ENCODE measurements at regions not wholly inside any gene's neighbourhood (a gene's known extent, or its start where the extent isn't known, plus 50 kb on each side); places are given as distances from the start of the nearest gene placed in this dataset.
"Not testable (repeated sequence)": the region's sequence is repeated elsewhere in the genome, so short reads cannot be mapped to it uniquely, and the experiment has no call there.

DNA sequence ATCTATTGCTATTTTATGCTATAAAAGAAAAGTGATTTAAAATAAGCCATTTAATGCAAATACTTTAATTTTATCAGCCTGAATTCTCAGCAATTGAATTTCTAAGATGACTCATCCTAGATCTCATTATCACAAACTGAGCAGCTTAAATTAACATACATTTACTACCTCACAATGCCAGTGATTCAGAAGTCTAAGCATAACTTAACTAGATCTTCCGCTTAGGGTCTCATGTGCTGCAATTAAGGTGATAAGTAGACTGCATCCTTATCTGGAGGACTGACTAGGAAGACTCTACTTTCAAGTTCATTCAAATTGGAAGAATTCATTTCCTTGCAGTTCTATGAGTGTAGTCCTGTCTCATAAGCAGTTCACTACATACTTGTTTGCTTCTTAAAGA, 286.6 kb downstream of the COL11A1 start:
- DNase-seq (ENCODE audit: low read depth), result no peak

DNA sequence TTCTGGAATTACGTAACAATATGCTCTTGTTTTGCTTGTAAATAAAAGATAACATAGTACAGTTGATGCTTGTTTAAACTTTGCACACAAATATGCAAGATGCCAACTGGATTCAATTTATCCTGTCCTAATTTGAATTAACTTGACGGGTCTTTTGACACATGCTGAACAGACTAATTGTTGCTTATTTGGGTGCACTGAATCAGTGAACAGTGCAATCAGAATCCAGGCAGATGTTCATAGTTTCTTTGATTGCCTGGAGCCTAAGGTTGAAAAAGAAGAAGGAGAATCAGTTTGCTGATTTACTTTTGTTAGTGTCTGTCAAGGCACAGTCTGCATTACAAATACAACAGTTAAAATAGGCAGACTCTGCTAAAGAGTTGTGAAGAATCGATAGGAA, 307.9 kb downstream of the COL11A1 start:
- no peak for DNase-seq (ENCODE audit: low read depth)

DNA sequence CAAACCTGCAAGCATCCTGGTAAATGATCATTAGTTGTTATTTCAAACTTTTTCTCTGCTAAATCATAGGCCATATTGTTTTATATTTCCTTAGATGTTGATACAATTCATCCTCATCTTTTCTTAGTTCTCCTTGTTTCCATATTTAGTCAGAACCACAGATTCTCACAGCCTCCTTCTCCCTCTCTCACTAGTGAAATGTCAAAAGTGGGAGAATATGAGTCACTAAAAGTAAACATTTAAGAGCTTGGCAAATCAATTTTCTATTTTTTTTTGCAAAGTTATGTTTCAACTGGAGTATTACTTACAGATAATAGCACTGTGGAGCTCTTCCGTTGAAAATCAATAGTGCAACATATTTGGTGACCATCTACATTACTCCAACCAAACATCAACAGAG, 308.8 kb downstream of the COL11A1 start:
- no peak for DNase-seq (ENCODE audit: low read depth)

DNA sequence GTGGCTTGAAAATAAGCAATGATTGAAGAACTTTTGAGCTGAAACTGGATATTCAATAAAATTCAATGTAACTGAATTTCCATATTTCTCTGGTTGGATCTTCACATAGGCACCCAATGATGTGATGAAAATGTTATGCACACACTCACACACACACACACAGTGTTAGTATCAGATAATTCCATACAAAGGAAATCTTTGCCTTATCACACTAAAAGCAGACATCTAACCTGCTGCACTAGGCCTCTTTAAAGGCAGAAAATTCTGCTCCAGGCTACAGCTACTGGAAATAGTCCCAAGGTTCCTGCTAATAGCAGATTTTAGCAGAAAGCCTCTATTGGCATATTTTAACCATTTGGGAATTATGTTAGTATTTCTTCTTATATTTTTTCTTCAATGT, 309.6 kb downstream of the COL11A1 start:
- no peak for DNase-seq (ENCODE audit: low read depth)

DNA sequence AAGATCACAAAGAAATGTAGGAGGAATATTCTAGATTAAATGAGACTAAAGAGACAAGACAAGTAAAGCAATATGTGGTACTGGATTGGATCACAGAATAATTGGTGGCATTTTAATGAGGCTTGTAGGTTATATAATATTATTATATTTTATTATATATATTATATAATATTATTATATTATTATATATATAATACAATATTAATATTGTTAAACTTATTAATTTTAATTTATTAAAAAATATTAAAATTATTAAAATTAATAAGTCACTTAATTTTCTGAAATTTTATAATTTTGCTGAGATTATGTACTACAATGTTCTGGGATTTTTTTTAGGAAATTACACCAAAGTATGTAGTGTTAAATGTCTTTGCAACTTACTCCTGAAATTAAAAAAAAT, 311.9 kb downstream of the COL11A1 start:
- no peak for DNase-seq (ENCODE audit: low read depth)

DNA sequence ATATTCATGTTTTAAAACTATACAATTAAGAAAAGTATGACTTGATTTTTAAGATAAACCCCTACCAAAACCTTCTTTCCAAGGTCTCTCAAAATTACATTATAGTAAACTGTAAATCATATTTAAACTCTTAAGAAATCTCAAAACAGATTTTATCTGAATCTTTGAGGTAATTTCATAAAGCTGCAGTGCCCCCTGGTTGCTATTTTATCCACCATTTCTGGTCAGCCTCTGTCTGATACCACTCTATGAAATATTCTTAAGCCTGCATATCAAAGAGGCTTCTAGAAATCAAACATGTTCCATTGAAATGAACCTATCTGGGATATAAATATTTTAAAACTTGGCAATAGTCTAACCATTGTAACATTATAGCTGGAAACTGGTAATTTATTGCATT, 317.3 kb downstream of the COL11A1 start:
- no peak for DNase-seq (ENCODE audit: low read depth)

DNA sequence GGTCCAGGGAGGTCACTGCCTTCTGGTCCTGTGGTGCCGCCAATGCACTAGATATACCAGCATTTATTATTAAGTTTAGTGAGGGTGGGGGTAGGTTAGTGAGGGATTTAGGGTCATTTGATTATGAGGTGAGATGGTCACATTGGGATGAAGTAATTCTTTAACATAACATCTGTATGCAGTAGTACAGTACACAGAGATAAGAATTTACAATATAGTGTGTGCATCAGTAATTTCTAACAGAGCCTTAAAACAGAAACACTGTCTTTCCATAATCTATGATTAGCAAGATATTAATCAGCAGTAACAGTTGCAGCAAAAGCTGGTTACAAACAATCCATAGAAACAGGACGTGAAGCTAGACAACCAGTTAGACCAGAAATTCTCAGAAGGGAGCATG, 318.4 kb downstream of the COL11A1 start:
- DNase-seq (ENCODE audit: low read depth), result not testable (repeated sequence)

DNA sequence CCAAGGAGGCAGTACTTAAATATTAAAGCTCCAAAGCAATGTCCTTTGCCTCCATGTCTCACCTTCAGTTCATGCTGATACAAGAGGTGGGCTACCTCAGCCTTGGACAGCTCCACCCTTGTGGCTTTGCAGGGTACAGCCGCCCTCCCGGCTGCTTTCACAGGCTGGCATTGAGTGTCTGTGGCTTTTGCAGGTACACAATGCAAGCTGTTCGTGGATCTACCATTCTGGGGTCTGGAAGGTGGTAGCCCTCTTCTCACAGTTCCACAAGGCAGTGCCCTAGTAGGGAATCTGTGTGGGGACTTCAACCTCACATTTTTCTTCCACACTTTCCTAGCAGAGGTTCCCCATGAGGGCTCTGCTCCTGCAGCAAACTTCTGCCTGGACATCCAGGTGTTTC, 324.8 kb downstream of the COL11A1 start:
- DNase-seq (ENCODE audit: low read depth), result no peak

DNA sequence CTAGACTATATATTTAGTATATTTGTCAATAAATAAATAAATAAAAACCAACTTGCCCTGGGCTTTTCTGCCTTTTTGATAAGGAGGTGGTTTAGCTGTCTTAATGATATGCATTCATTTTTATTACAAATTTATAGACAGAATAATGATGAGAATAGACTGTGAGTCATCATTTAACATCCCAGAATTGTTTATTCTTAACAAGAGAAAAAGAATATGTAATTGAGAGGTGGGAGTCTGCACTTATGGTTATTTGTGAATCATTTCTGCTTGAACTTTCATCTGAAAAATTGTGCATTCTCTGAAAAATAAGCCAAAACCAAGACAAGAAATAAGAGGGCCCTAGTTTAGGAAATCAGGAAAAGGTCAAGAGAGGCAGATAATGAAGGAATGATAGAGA, 326.2 kb downstream of the COL11A1 start:
- DNase-seq (ENCODE audit: low read depth), result no peak

DNA sequence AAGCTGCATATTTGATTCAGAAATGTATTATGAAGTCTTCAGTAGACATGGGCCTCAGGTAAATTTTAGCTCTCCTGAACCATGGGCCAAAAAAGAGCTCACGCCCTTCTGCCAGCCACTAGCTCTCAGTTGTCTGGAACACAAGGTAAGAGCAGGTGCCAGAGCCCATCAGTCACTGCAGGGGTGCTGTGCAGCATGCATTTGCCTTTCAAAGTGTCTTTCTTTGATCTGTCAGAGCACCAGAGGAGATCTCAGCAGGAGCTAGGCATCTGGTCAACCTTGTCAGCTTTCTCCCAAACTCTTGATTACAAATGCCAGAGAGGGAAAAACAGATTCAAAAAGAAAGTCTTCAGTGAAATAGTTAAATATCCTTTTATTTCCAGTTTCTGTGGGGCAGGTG, 332.3 kb downstream of the COL11A1 start:
- DNase-seq (ENCODE audit: low read depth), result no peak

DNA sequence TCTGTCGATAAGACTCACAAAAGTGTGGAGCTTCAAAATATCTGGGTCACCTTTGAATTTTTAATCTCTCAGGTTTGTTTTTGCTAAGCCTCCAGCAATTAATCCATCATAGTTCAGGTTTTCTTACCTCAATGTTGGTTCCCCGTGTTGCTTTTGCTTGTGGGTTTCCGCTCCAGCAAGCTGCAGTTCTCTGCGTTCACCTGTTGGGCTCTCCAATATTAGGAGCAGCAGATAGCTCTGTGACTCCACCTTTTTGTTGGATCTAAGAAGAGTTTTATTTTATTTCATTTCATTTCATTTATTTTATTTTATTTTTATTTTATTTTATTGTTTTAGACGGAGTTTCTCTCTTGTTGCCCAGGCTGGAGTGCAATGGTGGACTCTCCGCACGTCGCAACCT, 335.5 kb downstream of the COL11A1 start:
- no peak for DNase-seq (ENCODE audit: low read depth)

DNA sequence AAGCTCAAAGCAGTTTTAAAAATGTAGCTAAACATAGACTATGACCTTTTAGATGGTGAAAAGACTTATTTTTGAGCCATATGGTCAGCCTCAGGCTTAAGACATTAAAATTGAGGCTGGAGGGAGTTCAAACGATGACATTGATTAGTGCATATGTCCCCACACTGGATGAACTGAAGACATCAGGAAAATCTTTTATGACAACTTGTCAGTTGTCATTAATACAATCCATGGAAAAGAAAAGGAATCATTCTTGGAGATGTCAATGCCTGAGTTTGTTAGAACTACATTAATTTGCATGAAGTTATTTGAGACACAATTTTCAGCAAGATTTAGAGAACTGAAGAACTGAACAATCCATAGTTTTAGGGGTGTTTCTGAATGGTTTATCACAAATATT, 349.9 kb downstream of the COL11A1 start:
- no peak for DNase-seq (ENCODE audit: low read depth)

DNA sequence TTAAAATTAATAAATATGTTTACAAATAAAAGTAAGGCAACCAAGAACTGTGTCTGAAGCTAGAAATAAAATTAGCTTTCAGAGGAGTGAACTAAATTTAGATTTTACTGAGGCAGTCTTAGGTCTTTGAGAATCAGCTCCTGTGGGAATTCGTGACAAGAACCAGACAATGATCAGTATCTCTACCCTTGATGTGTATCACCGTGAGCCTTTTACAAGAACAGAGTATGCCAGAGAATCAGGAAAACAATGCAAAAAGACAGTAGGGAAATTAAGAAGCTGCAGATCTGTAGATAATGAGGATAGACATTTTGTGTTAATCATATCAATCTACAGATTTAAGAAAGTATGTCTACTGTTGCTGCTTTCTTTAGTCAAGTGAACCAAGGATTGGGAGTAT, 351.0 kb downstream of the COL11A1 start:
- DNase-seq (ENCODE audit: low read depth), result no peak

DNA sequence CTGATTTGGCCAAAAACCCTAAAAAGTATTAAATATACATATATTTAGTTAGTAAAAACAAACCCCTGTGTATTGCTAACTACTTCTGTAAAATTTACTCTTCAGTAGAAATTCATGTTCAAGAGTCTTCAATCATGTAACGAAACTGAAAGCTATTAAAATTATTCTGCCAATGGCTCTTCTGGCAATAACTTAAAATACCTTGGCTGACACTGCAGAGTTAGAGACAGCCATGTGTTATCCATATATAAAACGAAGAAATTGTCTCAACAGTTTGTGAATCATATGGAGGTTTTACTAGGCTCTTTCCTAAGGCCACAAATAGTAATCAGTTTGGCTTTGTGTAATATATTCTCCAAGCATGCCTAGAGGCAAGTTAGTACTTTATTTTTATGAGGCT, 357.2 kb downstream of the COL11A1 start:
- no peak for DNase-seq (ENCODE audit: low read depth)

DNA sequence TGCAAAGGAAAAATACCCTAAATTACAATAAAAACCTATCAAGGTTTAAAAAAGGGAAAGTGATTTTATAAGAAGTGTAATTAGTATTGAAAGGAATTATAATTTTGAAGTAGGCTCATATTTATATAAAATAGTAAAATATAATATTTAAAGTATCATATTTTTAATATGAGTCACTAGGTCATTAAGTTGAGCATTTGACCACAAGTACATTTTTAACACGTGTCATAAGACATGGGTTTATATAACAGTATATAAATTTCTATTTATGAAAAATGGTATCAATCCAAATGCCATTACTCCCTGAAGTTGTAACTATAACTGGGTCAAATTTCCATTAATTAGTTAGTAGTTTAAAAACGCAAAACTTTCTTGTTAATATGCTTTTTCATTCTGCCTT, 365.9 kb downstream of the COL11A1 start:
- no peak for DNase-seq (ENCODE audit: low read depth)

DNA sequence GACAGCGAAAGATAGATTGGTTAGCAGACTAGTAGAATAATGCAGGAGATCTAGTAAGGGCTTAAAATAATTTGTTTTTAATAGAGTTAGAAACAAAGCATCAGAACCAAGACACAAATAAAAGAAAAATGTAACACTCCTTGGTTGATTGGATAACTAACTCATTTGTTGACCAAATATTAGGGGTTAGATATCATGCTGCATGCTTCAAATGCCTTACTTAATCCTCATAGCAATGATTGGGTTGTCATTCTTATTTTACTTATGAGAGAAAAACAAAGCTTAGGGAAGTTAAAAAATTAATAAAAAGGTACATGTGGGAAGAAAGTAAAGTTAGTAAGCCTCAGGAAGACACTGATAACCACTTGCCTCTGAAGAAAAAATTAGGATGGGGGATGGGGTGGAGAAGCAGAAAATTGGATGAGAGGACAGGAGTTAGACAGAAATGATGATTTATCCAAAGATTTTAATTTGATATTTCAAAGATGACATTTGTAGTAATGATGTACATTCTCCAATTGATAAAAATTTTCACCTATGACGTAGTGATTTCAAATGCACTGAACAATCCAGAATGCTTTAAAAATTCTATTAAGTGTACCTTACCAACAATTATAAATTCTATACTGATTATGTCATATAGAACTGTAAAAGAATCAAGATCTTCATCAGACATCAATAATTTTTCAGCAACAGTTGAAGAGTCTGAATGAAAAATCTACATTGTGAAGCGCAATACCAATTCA, 374.7 kb downstream of the COL11A1 start:
- DNase-seq (ENCODE audit: low read depth), result no peak

DNA sequence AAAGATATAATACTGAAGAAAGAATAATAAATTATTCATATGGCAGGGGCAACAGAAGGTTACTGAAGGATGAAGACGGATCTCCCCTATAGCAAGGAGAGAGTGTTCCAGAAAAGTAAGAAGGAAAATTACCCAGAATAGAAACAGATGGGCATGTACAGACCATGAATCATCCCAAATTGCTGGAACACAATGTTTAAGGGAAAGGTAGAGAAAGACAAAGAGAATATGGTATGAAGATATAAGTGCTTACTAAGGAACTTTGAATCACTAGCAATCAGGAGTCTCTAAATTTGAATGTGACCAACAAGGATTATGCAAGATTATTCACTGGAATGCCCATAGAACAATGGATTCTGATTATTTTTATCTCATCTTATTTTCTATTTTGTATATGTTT, 375.4 kb downstream of the COL11A1 start:
- peak; percentile 5 for DNase-seq (ENCODE audit: low read depth)

DNA sequence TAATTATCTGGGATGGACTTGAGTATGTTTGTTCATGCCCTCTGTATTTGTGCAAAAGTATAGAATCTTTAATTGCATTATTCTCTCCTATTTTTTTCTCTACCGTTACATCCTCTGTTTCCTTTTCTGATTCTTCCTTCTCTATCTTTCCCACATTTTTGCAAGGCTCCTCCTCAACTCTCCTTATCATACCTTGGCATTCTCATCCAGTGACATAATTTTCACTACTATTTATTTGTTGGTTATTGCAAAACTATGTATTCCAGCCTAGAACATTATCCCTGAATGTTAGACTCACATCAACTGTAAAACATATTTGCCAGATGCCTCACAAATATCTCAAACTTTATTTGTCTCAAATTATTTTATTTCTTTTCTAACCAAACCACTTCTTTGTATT, 381.9 kb downstream of the COL11A1 start:
- DNase-seq (ENCODE audit: low read depth), result no peak

DNA sequence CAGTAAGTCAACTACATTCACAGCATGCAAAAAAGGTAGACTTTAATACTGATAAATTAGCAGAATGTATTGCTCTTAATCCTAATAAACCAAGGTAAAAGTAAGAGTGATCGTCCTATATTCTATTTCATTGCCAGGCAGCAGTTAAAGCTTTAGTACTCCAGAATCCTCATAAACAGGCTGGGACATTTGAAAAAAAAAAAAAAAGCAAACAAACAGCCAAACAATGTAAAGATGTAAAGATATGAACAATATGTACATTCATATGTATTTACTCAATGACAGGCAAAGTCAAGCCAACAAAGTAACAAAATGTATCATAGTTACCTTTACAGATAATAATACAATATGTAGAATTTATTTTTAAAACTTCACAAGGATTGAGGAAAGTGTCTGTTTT, 383.6 kb downstream of the COL11A1 start:
- DNase-seq (ENCODE audit: low read depth), result no peak

DNA sequence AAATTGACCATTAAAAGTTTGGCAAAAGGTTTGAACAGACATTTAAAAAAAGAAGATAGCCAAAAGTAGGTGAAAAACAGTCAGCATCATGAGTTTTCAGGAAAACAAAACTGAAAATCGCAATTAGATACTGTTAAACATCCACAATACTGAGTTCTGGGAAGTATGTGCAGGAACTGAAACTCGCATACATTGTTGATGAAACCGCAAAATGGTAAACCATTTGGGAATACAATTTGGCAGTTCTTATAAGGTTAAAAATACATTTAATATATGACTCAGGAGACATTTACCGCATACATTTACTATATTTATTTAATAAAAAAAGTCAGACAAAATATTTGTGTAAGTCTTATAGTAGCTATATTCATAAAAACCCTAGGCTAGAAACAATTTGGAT, 393.2 kb downstream of the COL11A1 start:
- DNase-seq (ENCODE audit: low read depth), result no peak

DNA sequence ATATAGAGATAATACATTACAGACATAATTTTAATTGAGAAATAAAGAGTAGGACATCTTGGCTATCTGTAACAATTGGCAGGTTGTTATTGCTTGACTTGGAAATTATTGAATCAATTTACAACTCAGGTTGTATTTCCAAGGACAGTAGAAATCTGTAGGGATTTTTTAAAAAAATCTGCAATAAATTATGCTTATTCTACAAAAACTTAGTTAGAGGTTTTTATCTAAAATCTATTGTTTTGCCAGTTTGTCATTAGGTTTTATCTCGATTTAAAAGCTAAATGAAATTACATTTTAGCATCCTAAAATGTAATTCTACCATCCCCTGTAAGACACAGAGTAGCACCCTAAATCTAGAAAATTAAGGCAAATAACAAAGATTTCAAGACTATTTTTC, 408.8 kb downstream of the COL11A1 start:
- no peak for DNase-seq (ENCODE audit: low read depth)

DNA sequence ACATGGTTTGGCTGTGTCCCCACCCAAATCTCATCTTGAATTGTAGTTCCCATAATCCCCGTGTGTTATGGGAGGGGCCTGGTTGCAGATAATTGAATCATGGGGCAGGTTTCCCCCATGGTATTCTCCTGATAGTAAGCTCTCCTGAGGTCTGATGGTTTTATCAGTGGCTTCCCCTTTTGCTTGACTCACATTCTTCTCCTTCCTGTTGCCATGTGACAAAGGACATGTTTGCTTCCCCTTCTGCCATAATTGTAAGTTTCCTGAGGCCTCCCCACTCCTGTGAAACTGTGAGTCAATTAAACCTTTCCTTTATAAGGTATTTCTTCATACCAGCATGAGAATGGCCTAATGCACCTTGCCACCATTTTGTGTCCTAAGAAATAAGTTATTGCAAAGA, 415.0 kb downstream of the COL11A1 start:
- no peak for DNase-seq (ENCODE audit: low read depth)

DNA sequence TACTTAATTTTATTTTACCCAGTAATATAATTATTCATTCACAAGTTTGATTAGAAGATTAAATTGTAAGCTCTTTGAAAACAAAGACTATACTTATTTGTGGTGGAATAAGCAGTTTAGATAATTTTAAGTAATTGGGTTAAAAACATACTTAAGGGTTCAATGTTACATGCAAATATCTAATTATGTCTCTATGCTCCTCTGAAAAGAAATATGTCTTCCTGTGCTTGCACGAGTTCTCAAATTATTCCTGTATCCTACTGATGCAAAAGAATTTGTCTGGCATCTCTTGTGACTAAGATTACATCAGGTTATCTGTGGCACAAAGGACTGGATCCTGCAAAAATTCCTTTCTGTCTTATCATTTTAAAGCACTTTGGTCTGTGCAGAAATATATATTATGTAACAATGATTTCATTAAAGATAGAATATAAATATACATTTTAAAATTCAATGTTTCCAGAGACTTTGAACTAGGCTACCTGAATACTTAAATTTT, 416.7 kb downstream of the COL11A1 start:
- DNase-seq (ENCODE audit: low read depth), result no peak

DNA sequence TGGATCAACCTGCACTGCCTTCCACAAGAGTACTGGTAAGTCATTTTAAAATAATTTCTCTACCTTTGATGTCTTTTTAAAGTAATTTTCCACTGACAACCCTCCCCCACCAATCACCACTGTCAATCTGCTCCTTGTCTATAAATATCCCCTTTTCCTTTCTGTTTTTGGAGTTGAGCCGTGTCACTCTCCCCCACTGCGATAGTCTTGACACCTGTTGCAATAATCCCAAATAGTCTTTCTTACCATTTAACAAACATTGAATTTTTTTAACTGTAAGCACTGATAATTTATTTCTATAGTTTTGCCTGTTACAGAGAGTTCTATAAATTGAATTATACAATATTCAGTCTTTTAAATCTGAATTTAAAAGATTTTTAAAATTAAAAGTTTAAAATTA, 420.9 kb downstream of the COL11A1 start:
- DNase-seq (ENCODE audit: low read depth), result no peak

All from RPMI7951 (cell line).